Adrenal gland (tissue), 5 donors: ENCODE measurements at regions not wholly inside any gene's neighbourhood (a gene's known extent, or its start where the extent isn't known, plus 50 kb on each side); places are given as distances from the start of the nearest gene placed in this dataset.
"Not testable (repeated sequence)": the region's sequence is repeated elsewhere in the genome, so short reads cannot be mapped to it uniquely, and the experiment has no call there.

Source experiments
- POLR2A ChIP-seq, 2 donors: fragments of 450-650 bp; IDR thresholded peaks; one replicate each; pipeline ENCODE4 v1.6.1; 2017; ENCODE audit warnings: antibody characterized with exemption in 2 of 2, mild to moderate bottlenecking in 2 of 2, moderate library complexity in 1 of 2
- TF ChIP-seq, protein P1 (sequence below), 6 experiments: fragments of 450-650 bp in 4 of 6; fragments of 200-600 bp in 2 of 6; sonication (generic) in 1 of 6; IDR thresholded peaks; 1 replicate in 5 of 6; 2 replicates in 1 of 6; pipeline versions ENCODE4 v1.5.1 to v1.8.0; 2016 to 2021; ENCODE audit warnings: antibody characterized with exemption in 6 of 6, mild to moderate bottlenecking in 2 of 6, moderate library complexity in 1 of 6
- donor health status: DM: no; HTN: no; CAD: no.

DNA sequence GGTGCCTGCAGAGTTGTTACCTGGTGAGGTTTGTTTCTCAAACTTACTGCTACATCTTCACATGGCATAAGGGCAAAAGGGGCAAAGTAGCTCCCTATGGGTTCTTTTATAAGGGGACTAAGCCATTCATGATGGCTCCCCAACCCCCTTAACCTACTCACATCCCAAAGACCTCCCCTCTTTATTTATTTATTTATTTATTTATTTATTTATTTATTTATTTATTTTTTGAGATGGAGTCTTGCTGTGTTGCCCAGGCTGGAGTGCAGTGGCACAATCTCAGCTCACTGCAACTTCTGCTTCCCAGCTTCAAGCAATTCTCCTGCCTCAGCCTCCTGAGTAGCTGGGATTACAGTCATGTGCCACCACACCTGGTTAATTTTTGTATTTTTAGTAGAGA is 1065.7 kb upstream of the DEFB115 start:
- TF ChIP-seq, protein P1, sequence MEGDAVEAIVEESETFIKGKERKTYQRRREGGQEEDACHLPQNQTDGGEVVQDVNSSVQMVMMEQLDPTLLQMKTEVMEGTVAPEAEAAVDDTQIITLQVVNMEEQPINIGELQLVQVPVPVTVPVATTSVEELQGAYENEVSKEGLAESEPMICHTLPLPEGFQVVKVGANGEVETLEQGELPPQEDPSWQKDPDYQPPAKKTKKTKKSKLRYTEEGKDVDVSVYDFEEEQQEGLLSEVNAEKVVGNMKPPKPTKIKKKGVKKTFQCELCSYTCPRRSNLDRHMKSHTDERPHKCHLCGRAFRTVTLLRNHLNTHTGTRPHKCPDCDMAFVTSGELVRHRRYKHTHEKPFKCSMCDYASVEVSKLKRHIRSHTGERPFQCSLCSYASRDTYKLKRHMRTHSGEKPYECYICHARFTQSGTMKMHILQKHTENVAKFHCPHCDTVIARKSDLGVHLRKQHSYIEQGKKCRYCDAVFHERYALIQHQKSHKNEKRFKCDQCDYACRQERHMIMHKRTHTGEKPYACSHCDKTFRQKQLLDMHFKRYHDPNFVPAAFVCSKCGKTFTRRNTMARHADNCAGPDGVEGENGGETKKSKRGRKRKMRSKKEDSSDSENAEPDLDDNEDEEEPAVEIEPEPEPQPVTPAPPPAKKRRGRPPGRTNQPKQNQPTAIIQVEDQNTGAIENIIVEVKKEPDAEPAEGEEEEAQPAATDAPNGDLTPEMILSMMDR (IDR thresholded peaks at IDR 0.05): not testable (repeated sequence)
- TF ChIP-seq POLR2A (IDR thresholded peaks at IDR 0.05): not testable (repeated sequence)
